HepG2 (cell line): ENCODE measurements at regions not wholly inside any gene's neighbourhood (a gene's known extent, or its start where the extent isn't known, plus 50 kb on each side); places are given as distances from the start of the nearest gene placed in this dataset.

Source experiments
- ARNT2 ChIP-seq: sonication (generic); formaldehyde crosslinking; IDR thresholded peaks from 2 replicates; pipeline ENCODE4 v1.8.0; 2022; ENCODE audit warnings: mild to moderate bottlenecking, low read depth, missing genetic modification reagents, moderate library complexity
- POLR2A ChIP-seq, 2 experiments: IDR thresholded peaks; 2 replicates each; pipeline ENCODE4 v1.6.1; 2011; ENCODE audit warnings: low read depth in 2 of 2, low read length in 2 of 2, mild to moderate bottlenecking in 1 of 2, moderate library complexity in 1 of 2; ENCODE audit not compliant: insufficient read depth in 1 of 2
- POLR2G ChIP-seq: fragments of 200-400 bp; formaldehyde crosslinking; IDR thresholded peaks from 2 replicates; pipeline ENCODE4 v1.6.1; 2018; ENCODE audit warnings: mild to moderate bottlenecking, low read depth, low read length, moderate library complexity
- SOX6 ChIP-seq, 2 experiments: fragments of 450-650 bp in 1 of 2; sonication (generic) in 1 of 2; formaldehyde crosslinking in 1 of 2; IDR thresholded peaks; 2 replicates each; pipeline versions ENCODE4 v1.4.0 to v1.6.1; 2017 to 2020; ENCODE audit warnings: antibody characterized with exemption in 1 of 2, mild to moderate bottlenecking in 1 of 2, missing genetic modification reagents in 1 of 2
- ZNF280B ChIP-seq: sonication (generic); formaldehyde crosslinking; IDR thresholded peaks from 2 replicates; pipeline ENCODE4 v1.5.0; 2020; ENCODE audit warnings: missing genetic modification reagents, mild to moderate bottlenecking, borderline replicate concordance
- ZNF747 ChIP-seq: sonication (generic); formaldehyde crosslinking; IDR thresholded peaks from 2 replicates; pipeline ENCODE4 v1.8.1; 2023; ENCODE audit warnings: missing genetic modification reagents, mild to moderate bottlenecking, borderline replicate concordance
- TF ChIP-seq, protein P1 (sequence below): sonication (generic); formaldehyde crosslinking; IDR thresholded peaks from 2 replicates; pipeline ENCODE4 v1.5.0; 2020; ENCODE audit warnings: mild to moderate bottlenecking, missing genetic modification reagents, moderate library complexity

DNA sequence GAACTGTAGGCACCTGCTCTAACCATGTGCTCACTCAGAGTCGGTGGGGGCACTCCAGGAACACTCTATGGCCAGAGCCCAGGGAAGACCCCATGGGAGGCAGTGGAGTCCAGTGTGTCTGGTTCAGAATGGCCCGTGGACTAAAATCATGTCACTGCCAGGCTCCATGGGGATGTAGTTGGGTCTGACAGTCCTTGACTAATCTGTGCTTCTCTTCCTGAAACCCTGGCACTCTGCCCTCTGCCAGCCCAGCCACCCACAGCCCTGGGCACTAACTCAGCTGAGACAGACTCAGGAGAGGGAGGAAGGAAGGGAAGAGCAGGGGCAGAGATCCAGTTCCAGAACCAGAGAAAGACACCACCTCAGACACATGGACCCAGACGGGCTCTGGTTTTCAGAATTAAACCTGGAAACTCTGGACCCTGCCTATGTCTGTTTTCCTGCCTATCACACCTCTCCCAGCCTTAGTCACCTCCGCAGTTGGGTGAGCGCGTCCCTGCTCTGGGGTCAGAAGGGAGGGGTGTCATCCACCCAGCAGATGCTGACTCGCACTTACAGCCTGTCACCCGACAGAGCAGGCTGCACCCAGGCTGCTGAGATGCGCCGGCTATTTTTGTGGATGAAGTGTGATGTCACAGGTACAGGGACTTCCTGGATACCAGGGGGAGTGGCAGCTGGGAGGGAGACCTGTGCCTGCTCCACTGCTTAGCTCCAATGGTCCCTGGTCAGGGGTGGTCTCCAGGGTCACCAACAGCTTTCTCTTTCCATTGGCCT, 56.8 kb upstream of the INSYN1 start:
- no peak for TF ChIP-seq SOX6 (IDR thresholded peaks at IDR 0.05)
- no peak for TF ChIP-seq SOX6 (CRISPR knock-in tag; IDR thresholded peaks at IDR 0.05)
- TF ChIP-seq ZNF747 (CRISPR knock-in tag) = no peak
- TF ChIP-seq, protein P1, sequence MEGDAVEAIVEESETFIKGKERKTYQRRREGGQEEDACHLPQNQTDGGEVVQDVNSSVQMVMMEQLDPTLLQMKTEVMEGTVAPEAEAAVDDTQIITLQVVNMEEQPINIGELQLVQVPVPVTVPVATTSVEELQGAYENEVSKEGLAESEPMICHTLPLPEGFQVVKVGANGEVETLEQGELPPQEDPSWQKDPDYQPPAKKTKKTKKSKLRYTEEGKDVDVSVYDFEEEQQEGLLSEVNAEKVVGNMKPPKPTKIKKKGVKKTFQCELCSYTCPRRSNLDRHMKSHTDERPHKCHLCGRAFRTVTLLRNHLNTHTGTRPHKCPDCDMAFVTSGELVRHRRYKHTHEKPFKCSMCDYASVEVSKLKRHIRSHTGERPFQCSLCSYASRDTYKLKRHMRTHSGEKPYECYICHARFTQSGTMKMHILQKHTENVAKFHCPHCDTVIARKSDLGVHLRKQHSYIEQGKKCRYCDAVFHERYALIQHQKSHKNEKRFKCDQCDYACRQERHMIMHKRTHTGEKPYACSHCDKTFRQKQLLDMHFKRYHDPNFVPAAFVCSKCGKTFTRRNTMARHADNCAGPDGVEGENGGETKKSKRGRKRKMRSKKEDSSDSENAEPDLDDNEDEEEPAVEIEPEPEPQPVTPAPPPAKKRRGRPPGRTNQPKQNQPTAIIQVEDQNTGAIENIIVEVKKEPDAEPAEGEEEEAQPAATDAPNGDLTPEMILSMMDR = no peak
- no peak for TF ChIP-seq POLR2A (IDR thresholded peaks at IDR 0.05; ENCODE audit: insufficient read depth in 1 of 2, low read depth in 2 of 2, low read length in 2 of 2)
- no peak for TF ChIP-seq ARNT2 (CRISPR knock-in tag)
- TF ChIP-seq ZNF280B (CRISPR knock-in tag) = no peak
- no peak for TF ChIP-seq POLR2G
